Peyer's patch (tissue), 4 donors: ENCODE measurements at regions not wholly inside any gene's neighbourhood (a gene's known extent, or its start where the extent isn't known, plus 50 kb on each side); places are given as distances from the start of the nearest gene placed in this dataset.

Experiments
- CTCF ChIP-seq, 6 experiments: fragments of 450-650 bp in 4 of 6; fragments of 200-600 bp in 2 of 6; sonication (generic) in 1 of 6; IDR thresholded peaks; one replicate each; pipeline ENCODE4 v1.5.1; 2017 to 2019; ENCODE audit warnings: antibody characterized with exemption in 6 of 6, mild to moderate bottlenecking in 3 of 6, moderate library complexity in 1 of 6
- POLR2A ChIP-seq, 2 donors: fragments of 450-650 bp; IDR thresholded peaks; one replicate each; pipeline ENCODE4 v1.5.1; 2017; ENCODE audit warnings: antibody characterized with exemption in 2 of 2, mild to moderate bottlenecking in 2 of 2, moderate library complexity in 2 of 2

GRCh38 chr20:57083072-57083471 is 183.4 kb downstream of the BMP7 start:
- TF ChIP-seq POLR2A (IDR thresholded peaks at IDR 0.05) (no peak), CTCF (IDR thresholded peaks at IDR 0.05) (no peak)
